HG02981 (cell line): ENCODE measurements at regions not wholly inside any gene's neighbourhood (a gene's known extent, or its start where the extent isn't known, plus 50 kb on each side); places are given as distances from the start of the nearest gene placed in this dataset.

Experiments used
- ATAC-seq: cut with Tn5 transposase; IDR thresholded peaks from one replicate; pipeline ENCODE4 v1.9.1; 2021; ENCODE audit warnings: mild to moderate bottlenecking, moderate library complexity; ENCODE audit not compliant: unreplicated experiment

DNA sequence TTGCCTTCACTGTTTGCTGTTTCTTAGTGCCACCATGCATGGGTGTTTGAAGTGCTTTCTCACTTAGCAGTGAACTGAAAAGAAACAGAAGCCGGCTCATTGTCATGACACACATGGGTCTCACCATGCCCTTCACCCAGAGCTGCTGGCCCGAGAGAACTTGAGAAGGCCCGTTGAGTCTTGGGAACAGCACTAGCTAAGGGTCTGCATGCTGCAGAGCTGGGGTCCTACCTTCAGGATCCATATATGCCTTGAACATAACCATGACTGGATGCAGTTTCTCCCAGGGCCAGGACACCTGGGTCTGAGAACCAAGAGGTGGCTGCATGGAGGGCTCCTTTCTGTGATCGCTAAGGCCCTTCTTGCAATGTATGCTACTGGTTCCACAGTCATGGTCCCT, 245.5 kb upstream of the HS6ST1 start:
- no peak for ATAC-seq

DNA sequence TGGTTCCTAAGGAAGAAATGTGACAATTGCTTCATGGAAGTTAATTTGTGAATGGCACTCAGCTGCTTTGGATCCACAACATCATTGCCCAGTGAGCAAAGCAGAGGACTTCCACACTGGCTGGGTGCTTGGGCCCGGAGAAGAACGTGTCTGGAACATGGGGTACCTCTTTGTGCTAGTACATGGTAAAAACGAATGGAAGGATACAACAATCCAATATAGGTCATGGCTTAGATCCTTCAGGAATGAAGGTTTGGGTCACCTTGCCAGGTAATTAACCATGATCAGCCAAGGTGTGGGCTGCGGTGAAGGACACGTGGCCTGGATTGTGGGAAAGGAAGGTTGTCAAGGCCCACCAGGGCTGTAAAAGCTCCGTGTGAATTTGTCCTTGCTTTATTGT, 245.9 kb upstream of the HS6ST1 start:
- ATAC-seq = no peak

DNA sequence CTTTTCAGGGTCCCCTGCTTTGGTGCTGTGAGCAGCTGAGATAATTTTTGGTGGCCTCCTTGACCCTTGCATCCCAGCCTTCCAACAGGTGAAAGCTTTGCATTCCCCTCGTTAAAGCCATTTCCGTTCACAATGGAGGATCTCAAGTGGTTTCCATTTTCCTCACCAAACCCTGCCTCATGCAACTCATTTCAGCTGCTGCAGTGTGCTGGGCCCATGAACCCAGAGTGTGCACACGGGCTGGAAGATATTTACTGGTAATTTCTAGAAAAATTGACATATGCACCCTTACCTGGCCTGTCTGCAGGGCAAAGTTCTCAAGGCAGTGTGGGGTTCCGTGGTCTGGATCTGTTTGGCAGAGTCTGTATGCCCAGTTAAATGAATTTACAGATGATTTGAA, 246.8 kb upstream of the HS6ST1 start:
- no peak for ATAC-seq

DNA sequence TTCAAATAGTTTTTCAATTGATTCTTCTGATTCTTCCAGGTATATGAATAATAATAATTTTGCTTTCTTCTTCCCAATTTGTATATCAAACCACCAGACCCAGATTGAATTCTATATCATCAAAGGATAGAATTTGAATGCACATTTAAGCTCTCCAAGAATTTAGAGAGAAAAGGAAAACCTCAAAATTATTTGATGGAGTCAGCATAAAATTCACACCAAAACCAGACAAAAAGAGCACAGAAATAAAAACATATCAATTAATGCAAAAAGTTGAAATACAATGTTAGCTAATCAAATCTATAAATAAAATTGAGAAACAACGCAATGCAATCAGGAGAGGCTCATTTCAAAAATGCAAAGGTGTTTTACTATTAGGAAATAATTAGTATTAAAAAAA, 248.0 kb upstream of the HS6ST1 start:
- ATAC-seq = no peak

DNA sequence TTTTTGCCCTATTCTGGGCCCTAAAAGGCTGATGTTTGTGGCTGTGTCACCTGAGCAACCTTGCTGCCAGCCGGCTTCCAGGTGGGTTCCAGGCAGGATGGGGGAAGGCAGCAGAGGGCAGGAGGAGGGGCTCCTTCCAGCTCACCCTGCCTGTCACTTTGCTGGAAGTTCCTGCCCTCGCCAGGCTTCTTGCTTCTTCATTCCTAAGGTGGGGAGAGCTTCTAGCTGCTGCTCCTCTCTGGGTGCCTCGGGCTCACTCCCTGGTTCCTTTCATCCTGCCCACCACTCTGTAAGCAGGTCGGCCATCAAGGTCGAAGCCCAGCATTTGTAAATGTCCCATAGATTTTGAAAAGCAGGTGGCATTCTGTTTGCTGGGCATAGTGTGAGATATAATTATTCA, 249.4 kb upstream of the HS6ST1 start:
- no peak for ATAC-seq

DNA sequence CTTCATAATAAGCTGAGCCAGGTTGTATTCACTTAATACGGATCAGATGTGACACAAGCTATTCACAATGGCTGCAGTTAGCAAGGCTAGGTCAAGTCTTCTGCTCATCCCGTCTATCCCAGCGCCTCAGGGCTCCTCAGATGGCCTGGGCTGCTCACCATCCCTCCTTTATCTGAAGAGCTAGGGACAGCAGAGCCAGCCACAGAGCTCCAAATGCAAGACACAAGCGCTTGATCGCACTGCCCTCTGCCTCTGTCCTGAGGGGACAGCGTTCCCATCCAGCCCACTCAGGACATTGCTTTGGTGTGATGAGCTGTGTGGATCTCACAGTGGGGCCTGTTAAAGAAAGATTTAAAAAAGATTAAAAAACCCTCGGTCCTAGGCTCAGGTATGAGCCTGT, 254.4 kb upstream of the HS6ST1 start:
- no peak for ATAC-seq

DNA sequence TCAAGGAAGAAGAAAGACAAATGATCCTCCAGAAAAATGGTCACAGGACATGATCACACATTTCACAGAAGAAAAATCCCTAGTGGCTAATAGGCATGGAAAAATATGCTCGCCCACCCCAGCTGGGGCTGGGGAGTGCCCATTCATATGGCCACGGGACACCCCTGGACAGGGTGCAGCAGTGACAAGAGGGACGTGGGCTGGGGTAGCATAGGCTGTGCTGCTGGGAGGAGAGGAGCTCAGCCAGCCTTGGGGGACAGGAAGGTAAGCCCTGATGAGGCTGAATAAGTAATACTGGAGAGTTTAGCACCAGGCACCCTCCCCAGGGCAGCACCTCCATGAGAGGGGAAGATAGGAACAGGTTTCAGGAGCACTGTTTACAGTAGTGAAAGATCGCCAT, 254.9 kb upstream of the HS6ST1 start:
- ATAC-seq = no peak

DNA sequence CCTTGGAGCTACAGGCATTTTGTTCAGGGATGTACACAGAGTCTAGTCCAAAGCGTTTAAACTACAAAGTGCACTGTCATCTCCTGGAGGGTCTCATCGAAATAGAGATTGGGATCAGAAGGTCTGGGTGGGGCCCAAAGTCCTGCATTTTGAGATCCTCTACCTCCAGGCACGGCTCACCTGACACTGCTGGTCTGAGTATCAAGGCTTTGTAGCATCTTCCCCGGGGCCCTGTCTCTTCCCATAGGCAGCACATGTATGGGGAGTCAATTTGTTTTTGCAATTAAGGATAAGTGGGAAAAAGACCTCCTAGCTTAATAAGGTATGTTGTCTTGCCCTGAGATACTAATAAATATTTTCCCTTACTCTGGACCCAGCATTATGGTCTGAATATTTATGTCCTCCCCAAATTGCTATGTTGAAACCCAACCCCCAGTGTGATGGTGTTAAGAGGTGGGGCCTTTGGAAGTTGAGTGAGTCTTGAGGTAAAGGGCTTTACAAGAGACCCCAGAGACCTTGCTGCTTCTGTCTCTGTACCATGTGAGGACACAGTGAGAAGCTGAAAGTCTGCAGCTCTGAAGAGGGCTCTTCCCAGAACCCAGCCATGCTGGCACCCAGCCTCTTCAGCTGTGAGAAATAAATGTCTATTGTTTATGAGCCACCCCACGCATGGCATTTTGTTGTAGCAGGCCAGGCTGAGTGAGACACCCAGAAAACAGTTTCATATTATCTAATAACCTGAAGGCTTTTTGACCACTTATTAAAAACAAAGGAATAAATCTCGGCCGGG, 258.7 kb upstream of the HS6ST1 start:
- no peak for ATAC-seq

DNA sequence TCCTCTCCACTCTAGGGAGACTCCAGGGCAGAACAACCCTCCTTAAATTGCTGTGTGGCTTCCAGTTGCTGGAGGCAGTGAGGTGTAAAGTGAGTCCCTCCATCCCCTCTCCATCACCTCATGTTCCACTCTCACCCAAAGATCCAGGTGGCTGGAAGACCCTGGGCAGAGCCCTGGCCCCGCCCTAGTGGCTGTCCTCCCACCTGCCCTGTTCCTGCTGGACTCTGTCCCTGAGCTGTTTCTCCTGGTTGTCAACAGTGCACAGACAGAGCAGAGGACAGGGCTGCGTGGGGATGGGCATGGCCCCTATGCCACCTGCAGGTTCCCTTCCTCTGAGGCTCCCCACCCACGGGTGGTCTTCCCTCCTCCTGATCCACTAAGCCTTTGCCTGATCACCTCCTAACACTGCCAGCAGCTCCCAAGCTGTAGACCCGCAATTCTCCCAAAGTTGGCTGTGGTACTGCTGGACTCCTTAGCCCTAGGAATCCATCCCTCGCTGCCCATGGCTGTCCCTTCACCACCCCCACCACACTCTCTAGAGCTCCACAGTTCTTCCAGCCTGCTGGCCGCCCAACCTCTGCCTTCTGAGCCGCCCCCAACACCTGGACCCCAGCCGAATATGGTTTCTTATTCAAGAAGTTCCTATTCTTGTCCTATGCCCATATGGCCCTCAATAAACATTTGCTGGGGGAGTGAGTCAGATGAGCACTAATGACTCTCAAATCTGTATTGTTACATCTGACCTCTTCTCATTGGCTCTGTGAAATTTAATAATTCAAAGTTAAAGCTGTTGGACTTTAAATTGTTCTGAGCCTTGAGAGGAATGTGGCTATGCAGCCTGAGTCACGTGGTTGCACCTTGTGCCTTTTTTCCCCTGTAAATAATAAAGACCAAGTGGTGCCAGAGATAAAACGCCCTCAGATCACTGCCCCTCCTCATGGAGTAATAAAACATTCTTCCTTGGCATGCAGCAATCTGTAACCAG, 260.0 kb upstream of the HS6ST1 start:
- ATAC-seq = no peak

DNA sequence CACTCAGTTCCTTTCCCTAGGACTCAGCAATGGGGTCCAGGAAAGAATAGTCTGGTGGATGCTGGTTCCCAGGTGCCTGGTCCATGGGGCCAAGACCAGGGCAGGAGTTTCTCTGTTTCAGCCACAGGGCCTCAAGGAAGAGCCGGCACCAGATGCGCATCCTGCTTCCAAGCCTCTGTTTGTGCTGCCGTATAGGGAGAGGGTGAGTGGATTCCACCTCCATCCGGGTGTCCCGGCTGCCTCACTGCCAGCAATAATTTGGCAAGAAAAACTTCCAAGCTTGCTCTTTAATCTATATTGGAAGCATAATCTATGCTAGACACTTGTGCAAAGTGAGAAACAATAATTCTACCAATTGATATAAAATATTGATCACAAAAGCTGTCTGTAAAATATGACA, 261.2 kb upstream of the HS6ST1 start:
- ATAC-seq = no peak

DNA sequence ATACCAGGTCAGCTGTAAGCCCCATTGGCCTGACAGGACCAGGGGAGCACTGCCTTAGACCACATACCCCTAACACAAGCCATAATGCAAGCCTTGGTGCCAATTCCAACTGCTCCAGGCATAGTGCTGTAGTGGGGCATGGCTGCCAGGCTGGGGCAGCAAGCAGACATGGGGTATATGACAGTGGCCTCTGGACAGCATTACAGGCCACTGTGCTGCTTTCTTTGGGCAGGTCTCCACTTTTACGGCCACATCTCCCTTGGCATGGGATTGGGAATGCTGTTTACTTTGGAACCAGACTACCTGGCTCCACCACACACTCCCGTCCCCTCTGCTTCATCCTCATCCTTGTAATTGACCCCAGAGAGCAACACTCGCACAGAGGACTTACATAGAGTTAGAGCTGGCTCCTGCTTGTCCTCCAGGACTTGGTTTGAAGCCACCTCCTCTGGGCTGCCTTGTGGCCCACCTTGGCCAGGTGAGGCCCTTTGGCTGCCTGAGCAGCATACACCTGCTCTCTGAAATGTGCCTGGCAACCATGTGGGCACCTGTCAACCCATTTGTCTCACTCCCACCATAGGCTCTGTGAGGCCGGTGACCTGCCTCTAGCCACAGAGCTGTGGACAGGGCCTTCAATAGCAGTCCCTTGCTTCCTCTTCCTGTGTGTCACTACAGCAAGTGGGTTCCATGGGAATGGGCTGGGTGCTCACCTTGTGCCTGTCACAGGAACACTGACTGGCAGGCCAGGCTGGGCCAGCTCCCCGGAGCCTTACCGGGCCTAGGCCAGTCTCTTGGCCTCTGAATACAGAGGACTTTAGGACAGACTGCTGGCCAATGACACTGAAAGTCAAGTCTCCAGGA, 262.6 kb upstream of the HS6ST1 start:
- no peak for ATAC-seq

DNA sequence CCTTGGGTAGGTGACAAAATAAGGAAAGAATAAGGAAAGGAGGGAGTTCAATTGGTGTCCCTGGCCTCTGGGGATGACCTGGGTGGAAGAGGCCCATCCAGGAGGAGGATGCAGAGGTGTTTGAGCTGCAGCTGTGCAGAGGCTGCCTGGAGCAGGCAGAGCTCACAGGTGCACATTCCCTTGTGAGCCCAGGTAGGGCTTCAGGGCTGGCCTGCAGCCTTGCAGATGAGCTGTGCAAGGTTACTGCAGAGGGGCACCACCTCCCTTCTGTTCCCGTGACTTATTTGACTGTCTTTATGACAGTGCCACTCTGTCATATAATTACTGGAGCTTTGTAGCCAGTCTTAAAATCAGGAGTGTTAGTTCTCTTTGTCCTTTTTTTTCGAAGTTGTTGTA, 263.2 kb upstream of the HS6ST1 start:
- no peak for ATAC-seq

DNA sequence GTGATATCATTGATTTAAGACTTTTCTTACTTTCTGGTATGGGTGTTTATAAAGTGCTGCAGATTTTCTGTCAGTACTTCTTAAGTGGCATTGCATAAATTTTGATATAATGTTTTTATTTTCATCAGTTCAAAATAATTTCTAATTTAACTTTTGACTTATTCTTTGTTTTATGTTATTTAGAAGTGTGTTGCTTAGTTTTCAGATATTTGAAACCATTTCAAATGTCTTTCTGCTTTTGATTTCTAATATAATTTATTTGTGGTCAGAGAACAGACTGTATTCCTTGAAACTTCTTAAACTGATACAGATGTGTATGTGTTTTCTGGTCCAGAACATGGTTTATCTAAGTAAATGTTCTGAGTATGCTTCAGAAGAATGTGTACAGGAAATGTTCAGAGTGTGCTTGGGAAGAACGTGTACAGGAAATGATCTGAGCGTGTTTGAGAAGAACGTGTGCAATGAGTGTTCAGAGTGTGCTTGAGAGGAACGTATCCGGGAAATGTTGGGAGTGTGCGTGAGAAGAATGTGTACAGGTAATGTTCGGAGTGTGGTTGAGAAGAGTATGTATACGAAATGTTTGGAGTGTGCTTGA, 265.7 kb upstream of the HS6ST1 start:
- no peak for ATAC-seq

DNA sequence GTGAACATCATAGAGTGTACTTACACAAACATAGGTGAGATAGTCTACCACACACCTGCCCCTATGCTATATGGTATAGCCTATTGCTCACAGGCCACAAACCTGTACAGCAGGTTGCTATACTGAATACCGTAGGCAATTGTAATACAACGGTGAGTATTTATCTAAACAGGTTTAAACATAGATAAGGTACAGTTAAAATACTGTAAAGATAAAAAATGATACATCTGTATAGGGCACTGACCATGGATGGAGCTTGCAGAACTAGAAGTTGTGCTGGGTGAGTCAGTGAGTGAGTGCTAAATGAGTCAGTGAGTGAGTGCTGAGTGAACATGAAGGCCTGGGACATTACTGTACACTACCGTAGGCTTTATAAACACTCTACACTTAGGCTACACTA, 267.0 kb upstream of the HS6ST1 start:
- no peak for ATAC-seq

DNA sequence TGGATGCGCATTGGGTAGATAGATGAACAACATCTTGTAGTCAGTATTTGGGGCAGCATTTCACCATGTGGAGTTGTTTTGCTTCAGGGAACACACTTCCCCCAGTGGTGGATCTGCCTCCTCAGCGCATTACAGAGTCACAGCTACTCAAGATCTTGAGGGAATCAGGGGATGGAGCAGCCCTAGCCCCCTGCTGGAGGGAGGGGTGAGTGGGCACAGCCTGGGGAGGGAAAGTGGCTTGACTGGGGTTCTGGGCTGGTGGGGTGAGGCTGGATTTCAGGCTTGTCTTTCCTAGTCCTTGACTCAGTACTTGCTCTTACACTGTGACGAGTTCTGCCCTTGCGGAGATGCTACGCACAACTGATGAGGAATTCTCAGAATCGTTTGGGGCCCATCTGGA, 271.0 kb upstream of the HS6ST1 start:
- no peak for ATAC-seq

DNA sequence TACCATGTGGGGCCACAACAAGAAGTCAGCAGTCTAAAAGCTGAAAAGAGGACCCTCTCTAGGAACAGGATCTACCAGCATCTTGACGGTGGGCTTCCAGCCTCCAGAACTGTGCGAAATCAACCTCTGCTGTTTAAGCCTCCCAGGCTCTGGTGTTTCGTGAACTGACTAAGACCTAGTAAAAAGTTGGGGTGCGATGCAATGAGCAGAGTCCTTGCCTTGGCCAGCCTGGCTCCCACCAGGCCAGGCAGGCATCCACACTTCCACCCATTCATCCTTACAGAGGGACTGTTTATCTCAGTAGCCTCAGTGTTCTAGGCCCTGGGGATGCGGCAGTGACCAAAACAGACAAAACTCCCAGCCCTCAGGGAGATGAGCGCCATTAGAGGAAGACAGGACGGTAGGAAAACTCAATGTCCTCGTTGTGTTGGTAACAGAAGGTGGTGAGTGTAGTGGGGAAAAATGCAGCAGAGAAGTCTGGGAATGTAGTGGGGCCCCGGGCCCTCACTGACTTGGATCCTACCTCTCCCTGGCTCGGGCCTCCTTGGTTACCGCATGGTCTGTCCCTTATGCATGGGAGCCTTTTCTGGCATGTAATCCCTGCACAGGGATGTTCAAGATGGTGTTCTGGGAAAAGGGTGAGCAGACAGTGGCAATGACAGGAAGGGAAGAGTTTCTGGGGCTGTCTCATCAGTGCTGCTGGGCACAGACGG, 271.8 kb upstream of the HS6ST1 start:
- ATAC-seq = no peak

DNA sequence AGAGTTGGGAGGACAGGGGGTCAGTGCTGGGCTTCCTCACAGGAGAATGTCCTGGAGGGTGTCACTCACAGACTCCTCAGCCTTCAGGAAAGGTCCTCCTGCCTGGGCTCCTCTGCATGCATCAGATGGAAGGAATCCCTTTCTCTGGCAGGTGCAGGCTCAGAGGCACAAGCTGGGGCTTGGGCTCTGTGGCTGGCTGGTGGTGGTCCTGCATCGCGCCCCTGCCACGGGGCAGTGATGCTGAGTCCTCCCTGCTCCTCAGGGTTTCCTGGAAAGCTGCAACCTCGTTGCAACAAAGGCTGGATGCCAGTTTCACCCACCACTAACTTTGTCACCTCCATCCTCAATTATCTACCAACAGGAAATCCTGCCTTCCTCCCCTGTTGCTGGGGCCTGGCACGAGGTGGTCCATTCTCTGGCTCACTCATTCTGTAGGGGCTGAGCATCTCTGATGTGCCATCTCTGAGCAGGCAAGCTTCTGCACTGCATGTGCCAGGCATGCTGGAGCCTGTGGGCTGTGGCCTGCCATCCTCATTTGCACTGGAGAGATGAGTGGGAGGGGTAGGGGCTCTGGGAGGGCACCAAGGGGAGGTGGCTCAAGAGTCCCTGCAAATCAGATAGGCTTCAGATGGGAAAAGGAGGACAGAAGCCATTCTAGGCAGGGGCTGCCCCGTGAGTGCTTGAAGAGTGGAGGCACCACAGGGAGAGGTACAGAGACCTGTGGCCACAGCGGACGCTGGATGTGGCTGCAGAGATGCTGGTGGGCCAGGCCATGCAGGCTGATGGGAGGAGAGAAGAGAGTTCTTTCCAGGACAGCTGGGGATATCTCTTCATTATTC, 272.6 kb upstream of the HS6ST1 start:
- no peak for ATAC-seq

DNA sequence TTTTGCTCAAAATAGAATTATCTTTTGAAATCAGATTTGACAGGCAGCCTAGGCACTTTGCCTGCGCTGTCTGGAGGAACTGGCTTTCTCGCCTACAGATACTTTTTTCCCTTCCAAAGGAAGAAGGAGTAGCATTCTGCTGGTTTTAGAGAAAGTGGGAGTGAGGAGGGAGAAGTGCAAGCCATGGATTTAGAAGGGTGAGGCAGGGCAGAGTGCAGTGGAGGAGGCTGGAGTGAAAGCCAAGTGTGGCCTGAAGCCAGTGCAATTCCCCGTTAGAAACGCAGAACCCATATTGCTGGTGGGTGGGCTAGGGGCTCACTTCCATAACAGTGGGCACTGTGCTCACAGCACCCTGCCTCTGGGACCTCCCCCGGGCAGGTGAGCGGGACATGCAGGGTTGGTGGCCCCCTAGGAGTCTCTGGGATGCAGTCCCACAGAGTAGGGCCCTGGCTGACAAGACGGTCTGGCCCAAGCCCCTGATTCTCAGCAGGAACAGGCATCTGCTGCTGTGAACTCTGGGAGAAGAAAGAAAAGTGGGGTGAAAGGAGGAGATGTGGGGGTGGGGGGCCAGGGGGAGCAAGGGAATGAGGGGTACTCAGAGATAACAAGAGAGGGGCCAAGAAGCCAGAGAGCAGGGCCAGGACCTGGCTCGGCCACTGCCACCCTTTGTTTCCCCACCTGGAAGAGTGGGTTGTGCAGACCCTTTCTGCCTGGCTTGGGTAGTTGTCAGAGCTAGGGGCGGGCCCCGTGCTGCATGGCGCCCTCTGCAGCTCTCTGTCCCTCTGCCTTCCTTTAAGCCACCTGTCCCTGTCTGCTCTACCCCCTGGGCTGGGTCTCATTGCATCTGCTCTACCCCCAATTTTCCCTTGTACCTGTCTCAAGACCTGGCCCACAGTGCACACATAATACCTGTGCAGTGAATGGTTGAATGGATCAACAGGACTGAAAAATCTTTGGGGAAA, 273.5 kb upstream of the HS6ST1 start:
- ATAC-seq = no peak
